ENCODE measurements at regions not wholly inside any gene's neighbourhood (a gene's known extent, or its start where the extent isn't known, plus 50 kb on each side); places are given as distances from the start of the nearest gene placed in this dataset.

DNA sequence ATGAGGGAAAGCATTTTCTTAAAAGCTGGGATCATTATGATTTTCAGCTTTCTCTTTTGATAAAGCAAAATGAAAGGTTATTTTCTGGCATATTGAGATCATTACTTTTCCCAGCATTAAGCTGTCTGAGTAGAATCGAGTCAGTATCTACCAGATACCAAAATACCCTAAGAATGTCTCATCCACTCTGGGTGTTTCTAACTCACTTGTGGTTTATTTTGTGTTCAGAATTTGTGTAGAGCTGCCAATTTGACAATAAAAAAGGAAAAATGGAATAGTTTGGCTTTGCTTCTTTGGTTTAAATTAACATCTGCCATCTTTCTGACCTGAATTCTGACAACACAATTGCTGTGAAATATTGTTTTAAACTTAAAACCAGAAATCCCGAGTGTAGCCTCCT lies 438.7 kb upstream of the ARGLU1 start:
- no peak for ATAC-seq (ENCODE audit: low read depth in 2 of 2)
- no peaks in the 10 kb centered on the region for H3K36me3 Mint-ChIP-seq
- H3K27me3 Mint-ChIP-seq, result no peaks in the 10 kb centered on the region
- H3K4me1 ChIP-seq (ENCODE audit: control insufficient read depth, insufficient read depth, low read length, poor library complexity, severe bottlenecking), result no peaks in the 10 kb centered on the region
- H3K27me3 ChIP-seq (ENCODE audit: control insufficient read depth, insufficient read depth, low read length), result no peaks in the 10 kb centered on the region
- no peaks in the 10 kb centered on the region for H3K9me3 ChIP-seq (ENCODE audit: control insufficient read depth in 2 of 2, low read length in 2 of 2)
- no peak overlapping the region for H3K4me3 ChIP-seq (ENCODE audit: low read depth, low read length)
- no peak overlapping the region for H3K27ac ChIP-seq (ENCODE audit: insufficient read depth, low read length, poor library complexity, severe bottlenecking)
- no peak for DNase-seq
- H3K4me1 Mint-ChIP-seq, result no peaks in the 10 kb centered on the region
- peaks cover 0 to 7% (median 4%) of the 10 kb centered on the region in 7 donors for H3K9me3 Mint-ChIP-seq
- no peak overlapping the region for H3K4me3 Mint-ChIP-seq
- no peaks in the 10 kb centered on the region for H3K36me3 ChIP-seq (ENCODE audit: control insufficient read depth, insufficient read depth, low read length)
- H3K27ac Mint-ChIP-seq, result no peak overlapping the region

DNA sequence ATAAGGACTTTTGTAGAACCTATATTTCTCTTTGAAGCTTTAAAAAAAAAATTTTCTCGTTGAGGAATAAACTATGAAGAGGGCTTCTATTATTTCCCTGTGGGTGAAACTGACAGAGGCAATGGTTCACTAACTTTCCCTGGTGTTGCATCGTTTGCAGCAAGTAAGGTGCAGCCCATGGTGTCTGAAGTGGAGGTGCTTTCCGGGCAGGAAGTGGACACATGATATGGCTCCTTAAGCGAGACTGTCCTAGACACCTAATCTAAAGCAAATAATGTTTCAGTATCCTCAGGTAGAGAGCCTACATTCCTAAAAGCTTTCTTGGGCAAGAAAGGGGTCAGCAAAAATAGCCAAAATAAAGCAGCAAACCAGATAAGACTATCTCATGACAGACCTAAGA lies 437.6 kb upstream of the ARGLU1 start:
- ATAC-seq (ENCODE audit: low read depth in 2 of 2), result no peak
- H3K36me3 Mint-ChIP-seq, result no peaks in the 10 kb centered on the region
- H3K27me3 ChIP-seq (ENCODE audit: control insufficient read depth, insufficient read depth, low read length), result no peaks in the 10 kb centered on the region
- no peaks in the 10 kb centered on the region for H3K27me3 Mint-ChIP-seq
- no peaks in the 10 kb centered on the region for H3K4me1 Mint-ChIP-seq
- H3K27ac ChIP-seq (ENCODE audit: insufficient read depth, low read length, poor library complexity, severe bottlenecking), result no peak overlapping the region
- H3K9me3 Mint-ChIP-seq, result peaks cover 0 to 8% (median 3%) of the 10 kb centered on the region in 7 donors
- H3K4me3 ChIP-seq (ENCODE audit: low read depth, low read length), result no peak overlapping the region
- no peak overlapping the region for H3K27ac Mint-ChIP-seq
- no peaks in the 10 kb centered on the region for H3K4me1 ChIP-seq (ENCODE audit: control insufficient read depth, insufficient read depth, low read length, poor library complexity, severe bottlenecking)
- no peak for DNase-seq
- H3K4me3 Mint-ChIP-seq, result no peak overlapping the region
- no peaks in the 10 kb centered on the region for H3K9me3 ChIP-seq (ENCODE audit: control insufficient read depth in 2 of 2, low read length in 2 of 2)
- H3K36me3 ChIP-seq (ENCODE audit: control insufficient read depth, insufficient read depth, low read length), result no peaks in the 10 kb centered on the region

- Mint-ChIP-seq H3K36me3 (no peaks in the 10 kb centered on the region), H3K4me1 (no peaks in the 10 kb centered on the region), H3K27me3 (no peaks in the 10 kb centered on the region)
These were observed 436.0 kb upstream of the ARGLU1 start for GRCh38 chr13:107003911-107004310.

GRCh38 chr13:106998664-106999063 lies 430.7 kb upstream of the ARGLU1 start:
- H3K9me3 Mint-ChIP-seq, result peaks cover 0 to 7% (median 2%) of the 10 kb centered on the region in 7 donors
- no peaks in the 10 kb centered on the region for H3K36me3 Mint-ChIP-seq
- H3K36me3 ChIP-seq (ENCODE audit: control insufficient read depth, insufficient read depth, low read length), result no peaks in the 10 kb centered on the region
- no peak overlapping the region for H3K27ac ChIP-seq (ENCODE audit: insufficient read depth, low read length, poor library complexity, severe bottlenecking)
- no peak overlapping the region for H3K4me3 Mint-ChIP-seq
- H3K27ac Mint-ChIP-seq, result no peak overlapping the region
- no peaks in the 10 kb centered on the region for H3K9me3 ChIP-seq (ENCODE audit: control insufficient read depth in 2 of 2, low read length in 2 of 2)
- DNase-seq, result no peak
- ATAC-seq (ENCODE audit: low read depth in 2 of 2), result no peak
- no peaks in the 10 kb centered on the region for H3K27me3 ChIP-seq (ENCODE audit: control insufficient read depth, insufficient read depth, low read length)
- H3K4me1 ChIP-seq (ENCODE audit: control insufficient read depth, insufficient read depth, low read length, poor library complexity, severe bottlenecking), result no peaks in the 10 kb centered on the region
- H3K4me1 Mint-ChIP-seq, result no peaks in the 10 kb centered on the region
- H3K27me3 Mint-ChIP-seq, result no peaks in the 10 kb centered on the region
- H3K4me3 ChIP-seq (ENCODE audit: low read depth, low read length), result no peak overlapping the region

More at GRCh38 chr13:107003911-107004310, 436.0 kb upstream of the ARGLU1 start:
- H3K9me3 ChIP-seq (ENCODE audit: control insufficient read depth in 2 of 2, low read length in 2 of 2), result no peaks in the 10 kb centered on the region
- DNase-seq (no peak), ATAC-seq (ENCODE audit: low read depth in 2 of 2) (no peak)
- no peaks in the 10 kb centered on the region for H3K27me3 ChIP-seq (ENCODE audit: control insufficient read depth, insufficient read depth, low read length)
- peaks cover 0 to 9% (median 2%) of the 10 kb centered on the region in 7 donors for H3K9me3 Mint-ChIP-seq
- H3K27ac Mint-ChIP-seq, result no peak overlapping the region
- no peaks in the 10 kb centered on the region for H3K36me3 ChIP-seq (ENCODE audit: control insufficient read depth, insufficient read depth, low read length)
- H3K27ac ChIP-seq (ENCODE audit: insufficient read depth, low read length, poor library complexity, severe bottlenecking), result no peak overlapping the region
- H3K4me3 Mint-ChIP-seq, result no peak overlapping the region
- no peaks in the 10 kb centered on the region for H3K4me1 ChIP-seq (ENCODE audit: control insufficient read depth, insufficient read depth, low read length, poor library complexity, severe bottlenecking)
- no peak overlapping the region for H3K4me3 ChIP-seq (ENCODE audit: low read depth, low read length)

GRCh38 chr13:106997696-106998095 lies 429.8 kb upstream of the ARGLU1 start:
- H3K4me3 ChIP-seq (ENCODE audit: low read depth, low read length), result no peak overlapping the region
- H3K36me3 ChIP-seq (ENCODE audit: control insufficient read depth, insufficient read depth, low read length), result no peaks in the 10 kb centered on the region
- H3K27ac Mint-ChIP-seq, result no peak overlapping the region
- DNase-seq (no peak), ATAC-seq (ENCODE audit: low read depth in 2 of 2) (no peak)
- no peaks in the 10 kb centered on the region for H3K36me3 Mint-ChIP-seq
- H3K27me3 Mint-ChIP-seq, result no peaks in the 10 kb centered on the region
- no peaks in the 10 kb centered on the region for H3K4me1 Mint-ChIP-seq
- H3K27ac ChIP-seq (ENCODE audit: insufficient read depth, low read length, poor library complexity, severe bottlenecking), result no peak overlapping the region
- H3K4me1 ChIP-seq (ENCODE audit: control insufficient read depth, insufficient read depth, low read length, poor library complexity, severe bottlenecking), result no peaks in the 10 kb centered on the region
- no peaks in the 10 kb centered on the region for H3K27me3 ChIP-seq (ENCODE audit: control insufficient read depth, insufficient read depth, low read length)
- no peak overlapping the region for H3K4me3 Mint-ChIP-seq
- H3K9me3 ChIP-seq (ENCODE audit: control insufficient read depth in 2 of 2, low read length in 2 of 2), result no peaks in the 10 kb centered on the region
- peaks cover 0 to 7% (median 4%) of the 10 kb centered on the region in 7 donors for H3K9me3 Mint-ChIP-seq

DNA sequence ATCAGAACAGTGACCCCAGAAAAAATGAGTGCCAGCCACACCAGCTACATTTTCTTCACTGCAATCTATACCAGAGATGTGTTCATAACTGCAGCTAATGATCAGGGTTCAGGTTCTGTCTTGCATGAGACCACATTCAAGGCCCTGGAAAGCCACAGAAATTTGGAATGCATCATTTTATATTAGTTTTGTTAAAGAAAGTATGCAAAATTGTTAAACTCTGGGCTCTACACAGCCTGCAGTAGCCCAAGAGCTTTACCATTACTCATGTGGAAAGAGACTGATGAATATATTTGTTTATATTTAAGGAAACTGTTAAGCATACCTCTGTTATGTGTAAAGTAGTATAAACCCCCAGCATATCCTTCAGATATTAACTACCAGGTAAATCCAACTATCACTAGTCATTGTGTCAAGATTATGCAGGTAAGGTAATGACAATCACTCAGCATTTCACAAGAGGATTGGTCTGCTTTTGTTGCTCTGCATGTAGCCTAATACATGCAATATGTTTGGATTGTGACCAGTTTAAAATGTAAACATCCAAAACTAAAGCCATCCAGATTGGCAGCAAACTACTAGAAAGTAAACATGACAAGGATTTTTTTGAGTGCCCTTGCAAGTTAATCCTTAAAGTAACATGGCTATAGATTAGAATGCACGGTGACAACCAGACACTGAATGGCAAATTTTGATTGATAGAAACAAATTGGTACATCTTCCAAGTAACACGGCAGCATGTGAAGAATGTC lies 429.1 kb upstream of the ARGLU1 start:
- Mint-ChIP-seq H3K27ac (no peak overlapping the region), H3K36me3 (no peaks in the 10 kb centered on the region), H3K9me3 (peaks cover 0 to 7% (median 4%) of the 10 kb centered on the region in 7 donors), H3K4me1 (no peaks in the 10 kb centered on the region), H3K4me3 (no peak overlapping the region), H3K27me3 (no peaks in the 10 kb centered on the region)
- Histone ChIP-seq H3K36me3 (ENCODE audit: control insufficient read depth, insufficient read depth, low read length) (no peaks in the 10 kb centered on the region), H3K27ac (ENCODE audit: insufficient read depth, low read length, poor library complexity, severe bottlenecking) (no peak overlapping the region), H3K9me3 (ENCODE audit: control insufficient read depth in 2 of 2, low read length in 2 of 2) (no peaks in the 10 kb centered on the region), H3K4me3 (ENCODE audit: low read depth, low read length) (no peak overlapping the region), H3K27me3 (ENCODE audit: control insufficient read depth, insufficient read depth, low read length) (no peaks in the 10 kb centered on the region), H3K4me1 (ENCODE audit: control insufficient read depth, insufficient read depth, low read length, poor library complexity, severe bottlenecking) (no peaks in the 10 kb centered on the region)
- ATAC-seq (ENCODE audit: low read depth in 2 of 2) (no peak), DNase-seq (no peak)

DNA sequence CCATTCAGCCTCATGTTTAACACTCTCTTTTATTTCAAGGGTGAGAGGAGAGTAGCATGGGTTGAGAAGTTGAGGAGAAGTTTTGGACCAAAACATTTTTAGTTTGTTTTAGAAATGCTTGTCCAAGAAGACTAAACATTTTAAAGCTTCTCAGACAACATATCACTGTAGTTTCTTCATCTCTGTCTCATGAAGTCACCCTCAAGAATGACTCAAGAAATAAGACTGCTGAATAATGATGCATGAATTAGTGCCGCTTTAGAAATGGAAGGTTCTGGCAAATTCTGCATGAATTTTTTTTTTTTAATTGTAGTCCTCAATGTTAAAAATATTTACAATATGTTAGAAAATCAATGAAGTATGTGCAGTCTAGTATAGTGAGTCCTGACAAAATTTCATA lies 422.7 kb upstream of the ARGLU1 start:
- Mint-ChIP-seq H3K4me1 (no peaks in the 10 kb centered on the region), H3K27ac (no peak overlapping the region), H3K4me3 (no peak overlapping the region), H3K27me3 (no peaks in the 10 kb centered on the region), H3K36me3 (no peaks in the 10 kb centered on the region), H3K9me3 (peaks cover 0 to 12% (median 3%) of the 10 kb centered on the region in 7 donors)
- H3K9me3 ChIP-seq (ENCODE audit: control insufficient read depth in 2 of 2, low read length in 2 of 2), result no peaks in the 10 kb centered on the region
- no peaks in the 10 kb centered on the region for H3K4me1 ChIP-seq (ENCODE audit: control insufficient read depth, insufficient read depth, low read length, poor library complexity, severe bottlenecking)
- no peak for ATAC-seq (ENCODE audit: low read depth in 2 of 2)
- no peak for DNase-seq
- no peak overlapping the region for H3K27ac ChIP-seq (ENCODE audit: insufficient read depth, low read length, poor library complexity, severe bottlenecking)
- H3K36me3 ChIP-seq (ENCODE audit: control insufficient read depth, insufficient read depth, low read length), result no peaks in the 10 kb centered on the region
- H3K27me3 ChIP-seq (ENCODE audit: control insufficient read depth, insufficient read depth, low read length), result no peaks in the 10 kb centered on the region
- no peak overlapping the region for H3K4me3 ChIP-seq (ENCODE audit: low read depth, low read length)

- H3K4me3 Mint-ChIP-seq, result no peak overlapping the region
- Histone ChIP-seq H3K27ac (ENCODE audit: insufficient read depth, low read length, poor library complexity, severe bottlenecking) (no peak overlapping the region), H3K4me1 (ENCODE audit: control insufficient read depth, insufficient read depth, low read length, poor library complexity, severe bottlenecking) (no peaks in the 10 kb centered on the region), H3K27me3 (ENCODE audit: control insufficient read depth, insufficient read depth, low read length) (no peaks in the 10 kb centered on the region), H3K36me3 (ENCODE audit: control insufficient read depth, insufficient read depth, low read length) (no peaks in the 10 kb centered on the region), H3K4me3 (ENCODE audit: low read depth, low read length) (no peak overlapping the region), H3K9me3 (ENCODE audit: control insufficient read depth in 2 of 2, low read length in 2 of 2) (no peaks in the 10 kb centered on the region)
- ATAC-seq (ENCODE audit: low read depth in 2 of 2), result no peak
- no peaks in the 10 kb centered on the region for H3K27me3 Mint-ChIP-seq
- H3K4me1 Mint-ChIP-seq, result no peaks in the 10 kb centered on the region
- peaks cover 0 to 12% (median 3%) of the 10 kb centered on the region in 7 donors for H3K9me3 Mint-ChIP-seq
- H3K36me3 Mint-ChIP-seq, result no peaks in the 10 kb centered on the region
- no peak overlapping the region for H3K27ac Mint-ChIP-seq
- DNase-seq, result no peak
These were observed 421.9 kb upstream of the ARGLU1 start for GRCh38 chr13:106989876-106990275.

Data from CD4-positive, CD25-positive, alpha-beta regulatory T cell (primary cell).